GM10266 (cell line): ENCODE measurements at regions not wholly inside any gene's neighbourhood (a gene's known extent, or its start where the extent isn't known, plus 50 kb on each side); places are given as distances from the start of the nearest gene placed in this dataset.

Source experiments
- DNase-seq: peaks from one replicate; pipeline ENCODE4 v3.0.0; 2012; ENCODE audit errors: extremely low spot score
- CTCF ChIP-seq: IDR thresholded peaks from 2 replicates; pipeline ENCODE4 v1.5.1; 2012; ENCODE audit warnings: mild to moderate bottlenecking, low read depth; ENCODE audit not compliant: control insufficient read depth, insufficient read depth; ENCODE audit errors: missing control alignments

- TF ChIP-seq CTCF, result no peak
- no peak for DNase-seq
Observed at GRCh38 chr14:22046063-22046462, 372.4 kb upstream of the OR4E1 start.

GRCh38 chr14:22044193-22044592 lies 370.6 kb upstream of the OR4E1 start:
- TF ChIP-seq CTCF, result no peak
- DNase-seq, result no peak

GRCh38 chr14:22040781-22041125 lies 367.1 kb upstream of the OR4E1 start:
- no peak for DNase-seq
- no peak for TF ChIP-seq CTCF

GRCh38 chr14:22039938-22040780 lies 366.5 kb upstream of the OR4E1 start:
- TF ChIP-seq CTCF, result peak; percentile 41

GRCh38 chr14:22036541-22037239 lies 363.1 kb upstream of the OR4E1 start:
- no peak for TF ChIP-seq CTCF
- no peak for DNase-seq

More at GRCh38 chr14:22039938-22040780, 366.5 kb upstream of the OR4E1 start:
- no peak for DNase-seq

- TF ChIP-seq CTCF, result no peak
- no peak for DNase-seq
Observed at GRCh38 chr14:22026527-22026926, 352.9 kb upstream of the OR4E1 start.

GRCh38 chr14:22025879-22026278 lies 352.3 kb upstream of the OR4E1 start:
- no peak for TF ChIP-seq CTCF
- DNase-seq, result no peak
